ENCODE measurements at regions not wholly inside any gene's neighbourhood (a gene's known extent, or its start where the extent isn't known, plus 50 kb on each side); places are given as distances from the start of the nearest gene placed in this dataset.

- no peak for DNase-seq
- no peak overlapping the region for H3K27ac Mint-ChIP-seq
- Histone ChIP-seq H3K4me1 (ENCODE audit: insufficient read depth, low read length) (no peaks in the 10 kb centered on the region), H3K27me3 (ENCODE audit: insufficient read depth, low read length) (no peaks in the 10 kb centered on the region), H3K36me3 (ENCODE audit: insufficient read depth, low read length) (no peaks in the 10 kb centered on the region), H3K9me3 (ENCODE audit: control insufficient read depth in 1 of 2, low read length in 2 of 2) (no peaks in the 10 kb centered on the region), H3K4me3 (ENCODE audit: low read length in 2 of 2) (no peak overlapping the region), H3K27ac (ENCODE audit: low read depth, low read length) (no peak overlapping the region)
- no peaks in the 10 kb centered on the region for H3K36me3 Mint-ChIP-seq
- no peak overlapping the region for H3K4me3 Mint-ChIP-seq
- ChIA-PET CTCF (ENCODE audit: partially characterized antibody) (no interaction called here), POLR2A (ENCODE audit: partially characterized antibody) (no interaction called here)
- peaks cover 4 to 10% of the 10 kb centered on the region in 2 donors for H3K27me3 Mint-ChIP-seq
- H3K9me3 Mint-ChIP-seq = peaks cover 0 to 11% (median 2%) of the 10 kb centered on the region in 8 donors
- peaks cover 0 to 2% (median 0%) of the 10 kb centered on the region in 4 donors for H3K4me1 Mint-ChIP-seq
- intact Hi-C loops (cut with micrococcal nuclease) = no loop called here
Observed at GRCh38 chr2:226637383-226637782, 162.2 kb downstream of the IRS1 start.

- Mint-ChIP-seq H3K4me1 (peaks cover 0 to 2% (median 0%) of the 10 kb centered on the region in 4 donors), H3K36me3 (no peaks in the 10 kb centered on the region), H3K27ac (no peak overlapping the region), H3K9me3 (peaks cover 0 to 11% (median 2%) of the 10 kb centered on the region in 8 donors), H3K4me3 (no peak overlapping the region), H3K27me3 (peaks cover 4 to 10% of the 10 kb centered on the region in 2 donors)
- H3K9me3 ChIP-seq (ENCODE audit: control insufficient read depth in 1 of 2, low read length in 2 of 2) = no peaks in the 10 kb centered on the region
- intact Hi-C loops (cut with micrococcal nuclease) = no loop called here
- CTCF ChIA-PET (ENCODE audit: partially characterized antibody) = no interaction called here
- H3K4me1 ChIP-seq (ENCODE audit: insufficient read depth, low read length) = no peaks in the 10 kb centered on the region
- no peak overlapping the region for H3K4me3 ChIP-seq (ENCODE audit: low read length in 2 of 2)
- no peak for DNase-seq
- no peak overlapping the region for H3K27ac ChIP-seq (ENCODE audit: low read depth, low read length)
- POLR2A ChIA-PET (ENCODE audit: partially characterized antibody) = no interaction called here
- H3K36me3 ChIP-seq (ENCODE audit: insufficient read depth, low read length) = no peaks in the 10 kb centered on the region
- H3K27me3 ChIP-seq (ENCODE audit: insufficient read depth, low read length) = no peaks in the 10 kb centered on the region
Observed at GRCh38 chr2:226636586-226636985, 163.0 kb downstream of the IRS1 start.

GRCh38 chr2:226634943-226635604 lies 164.5 kb downstream of the IRS1 start:
- H3K4me1 Mint-ChIP-seq = peaks cover 0 to 2% (median 0%) of the 10 kb centered on the region in 4 donors
- ChIA-PET CTCF (ENCODE audit: partially characterized antibody) (no interaction called here), POLR2A (ENCODE audit: partially characterized antibody) (no interaction called here)
- peaks cover 4 to 10% of the 10 kb centered on the region in 2 donors for H3K27me3 Mint-ChIP-seq
- no peaks in the 10 kb centered on the region for H3K36me3 Mint-ChIP-seq
- Histone ChIP-seq H3K36me3 (ENCODE audit: insufficient read depth, low read length) (no peaks in the 10 kb centered on the region), H3K27me3 (ENCODE audit: insufficient read depth, low read length) (no peaks in the 10 kb centered on the region), H3K27ac (ENCODE audit: low read depth, low read length) (no peak overlapping the region), H3K4me3 (ENCODE audit: low read length in 2 of 2) (no peak overlapping the region), H3K4me1 (ENCODE audit: insufficient read depth, low read length) (no peaks in the 10 kb centered on the region), H3K9me3 (ENCODE audit: control insufficient read depth in 1 of 2, low read length in 2 of 2) (no peaks in the 10 kb centered on the region)
- H3K4me3 Mint-ChIP-seq = no peak overlapping the region
- DNase-seq = no peak
- intact Hi-C loops (cut with micrococcal nuclease) = no loop called here
- H3K27ac Mint-ChIP-seq = no peak overlapping the region
- peaks cover 0 to 7% (median 2%) of the 10 kb centered on the region in 8 donors for H3K9me3 Mint-ChIP-seq

GRCh38 chr2:226631671-226632070 lies 167.9 kb downstream of the IRS1 start:
- H3K4me3 Mint-ChIP-seq = no peak overlapping the region
- ChIA-PET POLR2A (ENCODE audit: partially characterized antibody) (no interaction called here), CTCF (ENCODE audit: partially characterized antibody) (no interaction called here)
- H3K27ac ChIP-seq (ENCODE audit: low read depth, low read length) = no peak overlapping the region
- intact Hi-C loops (cut with micrococcal nuclease) = no loop called here
- DNase-seq = no peak
- no peaks in the 10 kb centered on the region for H3K36me3 ChIP-seq (ENCODE audit: insufficient read depth, low read length)
- H3K27me3 ChIP-seq (ENCODE audit: insufficient read depth, low read length) = no peaks in the 10 kb centered on the region
- peaks cover 4 to 6% of the 10 kb centered on the region in 2 donors for H3K27me3 Mint-ChIP-seq
- H3K4me1 ChIP-seq (ENCODE audit: insufficient read depth, low read length) = no peaks in the 10 kb centered on the region
- H3K27ac Mint-ChIP-seq = no peak overlapping the region
- peaks cover 0 to 2% (median 0%) of the 10 kb centered on the region in 4 donors for H3K4me1 Mint-ChIP-seq
- no peaks in the 10 kb centered on the region for H3K36me3 Mint-ChIP-seq
- H3K9me3 Mint-ChIP-seq = no peaks in the 10 kb centered on the region
- no peak overlapping the region for H3K4me3 ChIP-seq (ENCODE audit: low read length in 2 of 2)
- no peaks in the 10 kb centered on the region for H3K9me3 ChIP-seq (ENCODE audit: control insufficient read depth in 1 of 2, low read length in 2 of 2)

GRCh38 chr2:226631187-226631586 lies 168.4 kb downstream of the IRS1 start:
- H3K4me1 ChIP-seq (ENCODE audit: insufficient read depth, low read length) = no peaks in the 10 kb centered on the region
- peaks cover 0 to 2% (median 0%) of the 10 kb centered on the region in 4 donors for H3K4me1 Mint-ChIP-seq
- no peaks in the 10 kb centered on the region for H3K36me3 ChIP-seq (ENCODE audit: insufficient read depth, low read length)
- intact Hi-C loops (cut with micrococcal nuclease) = no loop called here
- H3K4me3 ChIP-seq (ENCODE audit: low read length in 2 of 2) = no peak overlapping the region
- H3K27ac ChIP-seq (ENCODE audit: low read depth, low read length) = no peak overlapping the region
- peaks cover 3 to 6% of the 10 kb centered on the region in 2 donors for H3K27me3 Mint-ChIP-seq
- no peak overlapping the region for H3K27ac Mint-ChIP-seq
- no peak overlapping the region for H3K4me3 Mint-ChIP-seq
- no peaks in the 10 kb centered on the region for H3K9me3 Mint-ChIP-seq
- ChIA-PET POLR2A (ENCODE audit: partially characterized antibody) (no interaction called here), CTCF (ENCODE audit: partially characterized antibody) (no interaction called here)
- no peaks in the 10 kb centered on the region for H3K9me3 ChIP-seq (ENCODE audit: control insufficient read depth in 1 of 2, low read length in 2 of 2)
- no peaks in the 10 kb centered on the region for H3K36me3 Mint-ChIP-seq
- no peak for DNase-seq
- no peaks in the 10 kb centered on the region for H3K27me3 ChIP-seq (ENCODE audit: insufficient read depth, low read length)

- Histone ChIP-seq H3K4me3 (ENCODE audit: low read length in 2 of 2) (no peak overlapping the region), H3K4me1 (ENCODE audit: insufficient read depth, low read length) (no peaks in the 10 kb centered on the region), H3K27me3 (ENCODE audit: insufficient read depth, low read length) (no peaks in the 10 kb centered on the region), H3K36me3 (ENCODE audit: insufficient read depth, low read length) (no peaks in the 10 kb centered on the region), H3K9me3 (ENCODE audit: control insufficient read depth in 1 of 2, low read length in 2 of 2) (no peaks in the 10 kb centered on the region), H3K27ac (ENCODE audit: low read depth, low read length) (no peak overlapping the region)
- H3K27ac Mint-ChIP-seq = no peak overlapping the region
- H3K27me3 Mint-ChIP-seq = no peaks in the 10 kb centered on the region
- no peaks in the 10 kb centered on the region for H3K36me3 Mint-ChIP-seq
- POLR2A ChIA-PET (ENCODE audit: partially characterized antibody) = no interaction called here
- no peaks in the 10 kb centered on the region for H3K9me3 Mint-ChIP-seq
- no peak for DNase-seq
- no peak overlapping the region for H3K4me3 Mint-ChIP-seq
- H3K4me1 Mint-ChIP-seq = no peaks in the 10 kb centered on the region
- intact Hi-C loops (cut with micrococcal nuclease) = no loop called here
- CTCF ChIA-PET (ENCODE audit: partially characterized antibody) = interaction anchor here (0.9 to 1.6 kb wide), 3 partner anchors 12 to 174 kb away, joined by 3 to 5 read pairs (median 3); no protein-coding TSS in a partner anchor
Observed at GRCh38 chr2:226625946-226626345, 173.7 kb downstream of the IRS1 start.

- intact Hi-C loops (cut with micrococcal nuclease) = no loop called here
- POLR2A ChIA-PET (ENCODE audit: partially characterized antibody) = no interaction called here
- Histone ChIP-seq H3K27ac (ENCODE audit: low read depth, low read length) (no peak overlapping the region), H3K36me3 (ENCODE audit: insufficient read depth, low read length) (no peaks in the 10 kb centered on the region), H3K4me3 (ENCODE audit: low read length in 2 of 2) (no peak overlapping the region), H3K27me3 (ENCODE audit: insufficient read depth, low read length) (no peaks in the 10 kb centered on the region), H3K9me3 (ENCODE audit: control insufficient read depth in 1 of 2, low read length in 2 of 2) (no peaks in the 10 kb centered on the region), H3K4me1 (ENCODE audit: insufficient read depth, low read length) (no peaks in the 10 kb centered on the region)
- CTCF ChIA-PET (ENCODE audit: partially characterized antibody) = no interaction called here
- Mint-ChIP-seq H3K4me1 (no peaks in the 10 kb centered on the region), H3K36me3 (no peaks in the 10 kb centered on the region), H3K27ac (no peak overlapping the region), H3K4me3 (no peak overlapping the region), H3K9me3 (no peaks in the 10 kb centered on the region), H3K27me3 (peaks cover 2 to 4% of the 10 kb centered on the region in 2 donors)
- DNase-seq = no peak
Observed at GRCh38 chr2:226623587-226624368, 175.8 kb downstream of the IRS1 start.
